Hepatocyte (in vitro differentiated cells): ENCODE measurements at regions not wholly inside any gene's neighbourhood (a gene's known extent, or its start where the extent isn't known, plus 50 kb on each side); places are given as distances from the start of the nearest gene placed in this dataset.

Experiments
- EZH2phosphoT487 ChIP-seq: fragments of 200-600 bp; sonication (generic); IDR thresholded peaks from one replicate; pipeline ENCODE4 v1.6.1; 2018; ENCODE audit warnings: antibody characterized with exemption, mild to moderate bottlenecking, low read depth, moderate library complexity; ENCODE audit not compliant: unreplicated experiment, severe bottlenecking
- TF ChIP-seq, protein P1 (sequence below): fragments of 200-600 bp; sonication (generic); IDR thresholded peaks from 2 replicates; pipeline ENCODE4 v1.5.1; 2016; ENCODE audit warnings: antibody characterized with exemption, mild to moderate bottlenecking; ENCODE audit not compliant: poor library complexity

DNA sequence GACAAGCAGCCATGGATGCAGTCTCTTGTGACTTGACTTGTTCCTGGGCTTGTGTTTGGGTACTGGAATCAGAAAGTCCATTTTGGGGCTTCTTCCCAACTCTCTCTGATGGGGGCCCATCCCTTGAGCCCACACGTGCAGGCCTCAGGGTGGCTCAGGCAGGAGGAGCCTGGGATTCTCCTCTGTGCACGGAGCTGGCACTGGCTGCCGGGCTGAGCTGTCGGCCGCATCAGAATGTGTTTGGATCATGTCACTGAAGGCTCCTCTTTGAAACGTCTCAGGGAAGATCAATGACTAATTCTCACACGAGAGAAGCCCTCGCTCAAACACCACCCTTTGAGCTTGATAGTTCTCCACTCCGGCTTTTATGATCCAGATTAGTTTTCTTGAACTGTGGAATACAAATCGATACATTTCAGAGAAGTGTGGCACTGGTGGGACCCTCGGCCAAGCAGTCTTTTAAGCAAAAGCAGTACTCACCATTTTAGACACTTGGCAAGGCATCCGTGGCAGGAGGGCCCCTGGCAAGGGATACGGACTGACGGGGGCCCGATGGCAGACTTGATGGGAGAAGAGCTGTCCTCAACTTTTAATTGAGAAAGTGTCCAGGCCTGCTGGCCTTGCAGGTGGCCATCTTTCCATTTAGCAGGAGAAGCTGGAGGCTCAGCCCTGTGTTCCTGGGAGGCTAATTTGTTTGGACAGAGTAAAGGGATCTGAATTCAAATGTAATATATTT, 220.7 kb upstream of the C1orf174 start:
- TF ChIP-seq, protein P1, sequence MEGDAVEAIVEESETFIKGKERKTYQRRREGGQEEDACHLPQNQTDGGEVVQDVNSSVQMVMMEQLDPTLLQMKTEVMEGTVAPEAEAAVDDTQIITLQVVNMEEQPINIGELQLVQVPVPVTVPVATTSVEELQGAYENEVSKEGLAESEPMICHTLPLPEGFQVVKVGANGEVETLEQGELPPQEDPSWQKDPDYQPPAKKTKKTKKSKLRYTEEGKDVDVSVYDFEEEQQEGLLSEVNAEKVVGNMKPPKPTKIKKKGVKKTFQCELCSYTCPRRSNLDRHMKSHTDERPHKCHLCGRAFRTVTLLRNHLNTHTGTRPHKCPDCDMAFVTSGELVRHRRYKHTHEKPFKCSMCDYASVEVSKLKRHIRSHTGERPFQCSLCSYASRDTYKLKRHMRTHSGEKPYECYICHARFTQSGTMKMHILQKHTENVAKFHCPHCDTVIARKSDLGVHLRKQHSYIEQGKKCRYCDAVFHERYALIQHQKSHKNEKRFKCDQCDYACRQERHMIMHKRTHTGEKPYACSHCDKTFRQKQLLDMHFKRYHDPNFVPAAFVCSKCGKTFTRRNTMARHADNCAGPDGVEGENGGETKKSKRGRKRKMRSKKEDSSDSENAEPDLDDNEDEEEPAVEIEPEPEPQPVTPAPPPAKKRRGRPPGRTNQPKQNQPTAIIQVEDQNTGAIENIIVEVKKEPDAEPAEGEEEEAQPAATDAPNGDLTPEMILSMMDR = no peak
- no peak for TF ChIP-seq EZH2phosphoT487
